GM19240 (cell line): ENCODE measurements at regions not wholly inside any gene's neighbourhood (a gene's known extent, or its start where the extent isn't known, plus 50 kb on each side); places are given as distances from the start of the nearest gene placed in this dataset.
"Not testable (repeated sequence)": the region's sequence is repeated elsewhere in the genome, so short reads cannot be mapped to it uniquely, and the experiment has no call there.

Source experiments
- DNase-seq: peaks from one replicate; pipeline ENCODE4 v3.0.0; 2011; ENCODE audit warnings: low spot score; ENCODE audit not compliant: insufficient read length

DNA sequence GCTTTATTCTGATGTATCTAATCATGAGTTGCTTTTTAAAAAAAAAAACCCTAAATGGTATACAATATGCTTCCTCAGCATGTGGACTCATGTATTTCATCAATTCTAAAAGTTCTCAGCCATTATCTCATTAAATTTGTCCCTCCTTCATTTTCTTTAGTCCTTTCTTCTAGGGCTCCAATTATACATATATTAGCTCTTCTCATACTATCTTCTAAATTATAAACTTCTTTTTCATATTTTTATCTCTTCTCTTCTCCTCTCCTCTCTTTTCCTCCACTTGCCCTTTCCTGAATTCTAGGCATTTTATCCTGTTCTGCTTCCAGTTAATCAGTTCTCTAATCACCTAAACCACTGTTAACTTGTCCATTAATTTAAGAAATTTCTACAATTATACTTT is 55.0 kb upstream of the IL33 start:
- no peak for DNase-seq

DNA sequence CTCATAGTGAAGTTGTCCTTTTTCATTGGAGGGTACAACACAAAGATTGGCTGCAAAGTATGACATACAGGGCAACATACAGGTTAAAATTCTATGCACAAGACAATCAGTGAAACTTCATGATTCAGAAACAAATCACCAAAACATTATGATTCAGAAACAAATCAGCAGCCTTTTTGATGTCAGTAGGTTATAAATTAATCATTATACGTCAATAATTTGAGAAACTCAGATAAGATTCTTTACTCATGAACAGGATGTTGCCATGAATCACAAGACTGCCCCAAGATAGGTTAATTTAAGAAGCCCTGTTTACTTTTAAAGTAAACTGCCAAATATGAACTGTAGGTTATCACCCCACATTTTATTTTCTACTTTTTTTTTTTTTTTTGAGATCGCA is 62.2 kb upstream of the IL33 start:
- no peak for DNase-seq

DNA sequence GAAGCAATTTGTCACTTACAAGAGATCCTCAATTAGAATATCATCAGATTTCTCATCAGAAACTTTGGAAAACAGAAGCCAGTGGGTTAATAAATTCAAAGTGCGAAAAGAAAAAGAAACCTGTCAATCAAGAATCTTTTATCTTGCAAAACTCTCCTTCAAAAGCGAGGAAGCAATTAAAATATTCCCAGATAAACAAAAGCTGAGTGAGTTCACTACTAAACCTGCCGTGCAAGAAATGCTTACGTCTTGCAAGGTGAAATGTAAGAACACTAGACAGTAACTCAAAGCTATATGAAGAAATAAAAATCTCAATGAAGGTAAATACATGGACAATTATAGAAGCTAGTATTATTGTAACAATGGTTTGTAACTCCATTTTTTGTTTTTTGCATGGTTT is 62.8 kb upstream of the IL33 start:
- no peak for DNase-seq

DNA sequence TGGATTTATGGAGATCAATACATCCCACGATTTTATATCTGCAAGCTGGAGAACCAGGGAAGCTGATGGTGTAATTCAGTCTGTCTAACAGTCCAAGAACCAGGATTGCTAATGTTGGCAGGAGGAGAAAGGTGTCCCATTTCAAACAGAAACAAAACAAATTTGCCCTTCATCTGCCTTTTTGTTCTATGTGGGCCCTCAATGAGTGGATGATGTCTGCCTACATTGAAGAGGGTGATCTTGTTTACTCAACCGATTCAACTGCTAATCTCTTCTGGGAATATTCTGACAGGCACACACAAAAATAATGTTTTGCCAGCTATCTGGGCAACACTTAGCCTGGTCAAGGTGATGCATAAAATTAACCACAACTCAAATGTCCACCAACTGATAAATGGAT is 65.1 kb upstream of the IL33 start:
- no peak for DNase-seq

DNA sequence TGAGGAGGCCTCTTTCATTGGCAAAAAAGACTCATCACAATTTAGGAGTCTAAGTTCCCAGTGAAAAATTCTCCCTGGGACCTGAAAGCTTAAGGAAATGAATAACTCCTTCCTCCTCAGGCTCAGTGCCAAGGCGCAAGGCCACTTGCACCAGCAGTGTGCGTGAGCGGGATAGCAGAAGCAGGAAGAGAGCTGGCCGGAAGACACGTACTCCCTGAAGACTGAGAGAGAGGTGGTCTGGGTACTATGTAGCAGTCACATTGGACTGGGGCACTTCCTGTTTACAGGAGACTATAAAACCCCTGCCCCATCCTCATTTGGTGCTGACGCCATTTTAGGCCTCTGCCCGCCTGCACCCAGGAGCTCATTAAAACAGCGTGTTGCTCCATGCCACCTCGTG is 66.3 kb upstream of the IL33 start:
- no peak for DNase-seq

DNA sequence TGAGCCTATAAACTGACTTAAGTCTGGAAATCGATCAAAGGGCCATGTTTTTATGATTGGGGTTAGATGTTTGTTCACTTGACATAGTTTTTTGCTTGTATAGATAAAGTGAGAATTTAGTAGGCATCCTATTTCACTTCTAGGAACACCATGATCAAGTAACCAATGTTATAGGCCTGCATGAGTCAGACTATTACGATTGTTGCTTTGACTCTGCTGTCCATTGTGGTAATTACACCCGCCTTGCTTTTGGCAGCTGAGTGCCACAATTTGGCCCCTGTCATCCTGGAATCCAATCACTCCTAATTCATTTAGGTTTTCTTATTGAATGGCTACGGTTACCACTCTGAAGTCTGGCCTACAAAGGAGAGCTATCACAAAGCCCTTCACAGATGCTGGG is 67.8 kb upstream of the IL33 start:
- DNase-seq: no peak

DNA sequence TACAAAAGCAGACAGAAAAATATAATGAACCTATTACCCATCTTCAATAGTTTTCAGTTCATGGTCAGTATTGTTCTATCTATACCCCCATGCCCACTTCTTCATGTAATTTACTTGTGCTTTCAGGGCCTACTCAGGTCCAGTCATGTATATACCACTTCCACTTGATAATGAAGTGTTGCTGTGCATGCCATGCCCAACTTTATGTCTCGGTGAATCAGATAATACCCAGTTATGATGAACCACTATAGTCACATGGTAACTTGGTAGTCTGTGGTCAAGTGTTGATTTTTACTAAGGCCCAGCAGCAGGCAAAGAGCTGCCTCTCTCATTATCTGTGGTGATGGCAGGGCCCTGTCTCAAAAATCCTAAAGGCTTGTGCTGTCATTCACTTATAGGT is 70.7 kb upstream of the IL33 start:
- DNase-seq: no peak

DNA sequence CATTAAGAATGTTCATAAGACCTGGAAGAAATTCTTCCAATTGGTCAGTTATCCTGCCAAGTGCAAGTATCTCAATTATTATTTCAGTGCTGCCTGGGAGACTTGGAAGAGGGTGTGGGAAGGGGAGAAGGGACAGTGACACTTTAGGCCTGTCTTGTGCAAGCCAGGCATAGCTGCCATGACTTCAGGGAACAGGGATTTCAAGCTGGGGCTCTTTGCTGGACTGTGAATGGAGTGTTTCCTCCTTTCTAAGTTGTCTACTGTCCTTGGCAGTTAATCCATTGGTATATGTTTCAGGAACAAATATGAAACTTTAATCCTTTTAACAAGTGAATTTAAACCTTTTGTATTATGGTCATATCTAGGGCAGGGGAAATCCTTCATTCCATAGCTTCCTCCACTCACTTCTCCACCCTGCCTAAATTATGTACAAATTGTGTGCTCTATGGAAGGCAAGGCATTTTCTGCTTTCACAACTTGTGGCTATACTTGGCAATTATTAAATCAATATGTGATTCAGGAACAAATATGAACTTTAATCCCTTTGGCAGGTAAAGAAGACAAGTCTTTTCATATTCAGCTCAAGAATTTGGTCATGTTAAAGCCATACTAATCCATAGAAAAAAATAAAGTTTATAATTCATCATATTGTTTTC is 72.7 kb upstream of the IL33 start:
- DNase-seq: no peak

DNA sequence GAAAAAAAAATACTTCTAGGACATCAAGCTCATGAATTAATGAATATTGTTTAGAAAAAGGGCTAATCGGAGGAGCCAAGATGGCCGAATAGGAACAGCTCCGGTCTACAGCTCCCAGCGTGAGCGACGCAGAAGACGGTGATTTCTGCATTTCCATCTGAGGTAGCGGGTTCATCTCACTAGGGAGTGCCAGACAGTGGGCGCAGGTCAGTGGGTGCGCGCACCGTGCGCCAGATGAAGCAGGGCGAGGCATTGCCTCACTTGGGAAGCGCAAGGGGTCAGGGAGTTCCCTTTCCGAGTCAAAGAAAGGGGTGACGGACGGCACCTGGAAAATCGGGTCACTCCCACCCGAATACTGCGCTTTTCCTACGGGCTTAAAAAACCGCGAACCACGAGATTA is 79.8 kb upstream of the IL33 start:
- not testable (repeated sequence) for DNase-seq

DNA sequence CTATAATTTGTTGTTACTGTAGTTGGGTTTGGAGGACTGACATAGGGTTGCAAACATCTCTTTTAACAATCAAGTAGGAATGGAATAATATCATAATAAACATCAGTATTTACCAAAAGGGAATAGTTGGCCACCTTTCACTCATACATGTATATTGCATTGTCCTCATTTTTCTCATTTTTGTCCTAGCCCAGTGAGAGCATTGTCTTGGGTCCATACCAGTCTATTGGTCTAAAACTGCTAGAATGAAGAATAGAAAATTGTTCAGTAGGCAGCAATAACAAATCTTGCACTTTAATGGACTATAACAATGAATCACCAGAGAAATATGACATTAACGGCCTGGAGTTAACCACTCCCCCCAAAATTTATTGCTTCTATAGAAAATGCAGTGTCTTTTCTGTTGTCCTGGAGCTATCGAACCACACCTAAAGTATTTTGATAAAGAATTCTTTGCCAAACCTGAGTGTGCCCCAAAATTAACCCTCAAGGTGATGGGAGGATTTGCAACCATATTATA is 80.9 kb upstream of the IL33 start:
- DNase-seq: no peak

DNA sequence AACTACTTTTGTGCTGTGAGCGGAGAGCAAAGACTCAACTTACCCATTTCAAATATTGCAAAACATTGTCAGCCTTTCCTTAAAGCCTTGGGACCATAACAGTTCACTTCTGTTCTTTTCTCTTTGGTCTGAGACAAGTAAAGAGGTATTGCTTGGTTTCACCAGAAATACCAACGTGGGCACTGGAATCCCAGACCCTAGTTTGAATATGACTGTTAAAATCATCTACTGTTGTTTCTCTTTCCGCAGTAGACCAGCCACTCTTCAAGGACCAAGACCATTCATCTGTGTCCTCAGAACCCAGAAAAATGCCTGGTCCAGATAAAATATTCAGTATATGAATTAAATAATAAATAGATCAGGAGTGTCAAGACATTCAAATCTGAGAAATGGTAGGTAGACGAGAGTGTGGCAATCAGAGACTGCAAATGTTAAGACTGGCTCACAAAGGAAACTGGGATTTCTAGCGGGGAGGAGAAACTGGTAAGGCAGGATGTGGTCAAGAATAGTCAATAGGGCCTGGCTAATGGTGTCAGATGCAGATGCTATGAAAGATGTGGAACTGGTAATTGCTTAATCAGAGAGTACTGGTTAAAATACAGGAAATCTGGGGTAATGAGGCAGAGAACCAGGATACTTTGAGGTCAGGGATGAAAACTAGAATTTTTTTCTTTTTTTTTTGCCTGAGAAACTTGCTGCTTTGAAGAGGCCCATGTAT is 82.1 kb upstream of the IL33 start:
- DNase-seq: peak; percentile 37

DNA sequence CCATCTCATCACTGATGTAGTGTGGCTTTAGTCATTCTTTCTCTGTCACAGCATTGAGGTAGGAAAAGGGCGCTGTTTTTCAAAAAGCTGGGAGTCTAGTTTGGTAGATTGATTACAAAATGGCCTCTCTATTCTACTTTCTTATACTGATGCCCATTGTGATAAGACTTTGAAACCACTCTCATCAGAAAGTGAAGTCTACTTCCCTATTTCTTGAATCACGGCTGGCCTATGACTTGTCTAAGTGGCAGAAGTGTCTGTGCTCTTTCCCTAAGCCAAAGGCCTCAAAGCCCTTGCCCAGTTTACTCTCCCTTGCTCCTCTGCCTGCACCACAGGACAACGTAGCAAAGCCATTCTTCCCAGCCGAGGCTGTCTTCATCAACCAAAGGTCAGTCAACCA is 83.0 kb upstream of the IL33 start:
- DNase-seq: no peak

DNA sequence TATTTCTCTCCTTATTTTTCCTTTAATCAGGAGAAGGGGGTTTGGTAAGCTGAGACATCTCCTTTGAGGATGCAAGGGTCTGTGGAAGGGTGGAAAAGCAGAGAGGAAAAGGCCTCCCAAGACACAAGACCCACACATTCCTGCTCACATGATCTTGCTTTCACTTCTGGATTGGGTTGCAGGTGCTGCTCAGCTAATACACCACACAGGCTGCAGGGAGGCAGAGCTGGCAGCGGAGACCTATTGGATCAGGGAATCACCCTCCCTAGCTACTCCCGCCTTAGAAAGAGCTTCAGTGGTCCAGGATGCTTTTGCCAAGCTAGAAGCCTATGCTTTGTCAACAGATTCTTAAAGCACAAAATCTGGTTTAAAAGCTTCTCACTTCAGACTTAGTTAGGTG is 87.6 kb upstream of the IL33 start:
- no peak for DNase-seq

DNA sequence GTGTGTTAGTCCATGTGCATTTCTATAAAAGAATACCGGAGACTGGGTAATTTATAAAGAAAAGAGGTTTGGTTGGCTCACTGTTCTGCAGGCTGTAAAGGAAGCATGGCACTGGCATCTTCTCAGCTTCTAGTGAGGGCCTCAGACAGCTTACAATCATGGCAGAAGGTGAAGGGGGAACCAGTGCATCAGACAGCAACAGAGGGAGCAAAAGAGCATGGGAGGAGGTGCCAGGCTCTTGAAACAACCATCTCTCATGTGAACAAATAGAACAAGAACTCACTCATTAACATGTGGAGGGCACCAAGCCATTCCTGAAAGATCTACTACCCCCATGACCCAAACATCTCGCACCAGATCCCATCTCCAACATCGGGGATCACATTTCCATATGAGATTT is 89.2 kb upstream of the IL33 start:
- DNase-seq: no peak

DNA sequence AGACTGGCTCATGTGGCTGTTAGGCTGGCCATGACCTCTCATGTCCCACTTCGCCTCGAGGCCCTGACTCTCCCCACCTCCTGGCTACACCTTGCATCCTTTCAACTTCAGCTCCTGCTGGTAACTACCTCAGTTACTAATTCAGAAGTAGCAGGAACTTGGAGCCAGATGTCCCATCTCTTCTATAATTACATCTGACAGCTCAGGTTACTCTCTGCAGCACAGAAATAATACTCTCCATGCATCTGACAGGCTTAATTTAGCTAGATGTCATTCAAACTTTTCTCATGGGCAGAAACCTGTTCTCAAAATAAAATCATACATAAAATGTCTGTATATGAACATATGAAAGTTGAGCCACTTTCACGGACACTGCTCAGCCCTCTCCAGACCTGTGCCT is 92.2 kb upstream of the IL33 start:
- DNase-seq: no peak

DNA sequence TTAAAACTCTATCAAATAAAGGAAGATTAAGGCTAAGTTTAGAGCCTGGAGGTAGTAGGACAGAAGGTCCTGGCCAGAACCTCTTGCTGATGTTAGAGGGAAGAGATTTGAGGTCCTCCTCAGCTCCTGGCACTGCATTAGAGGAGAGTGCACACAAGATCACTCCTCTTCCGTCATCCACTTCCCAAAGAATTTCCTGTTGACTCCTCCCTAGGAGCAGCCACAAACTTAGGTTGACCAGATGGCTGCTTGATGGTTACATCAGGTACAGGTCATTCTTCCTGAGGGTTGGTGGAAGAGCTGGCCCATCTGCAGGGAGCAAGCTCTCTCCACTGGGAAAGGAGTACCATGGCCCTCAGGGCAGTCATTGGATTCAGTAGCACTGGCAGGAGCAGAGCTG is 93.9 kb upstream of the IL33 start:
- no peak for DNase-seq

DNA sequence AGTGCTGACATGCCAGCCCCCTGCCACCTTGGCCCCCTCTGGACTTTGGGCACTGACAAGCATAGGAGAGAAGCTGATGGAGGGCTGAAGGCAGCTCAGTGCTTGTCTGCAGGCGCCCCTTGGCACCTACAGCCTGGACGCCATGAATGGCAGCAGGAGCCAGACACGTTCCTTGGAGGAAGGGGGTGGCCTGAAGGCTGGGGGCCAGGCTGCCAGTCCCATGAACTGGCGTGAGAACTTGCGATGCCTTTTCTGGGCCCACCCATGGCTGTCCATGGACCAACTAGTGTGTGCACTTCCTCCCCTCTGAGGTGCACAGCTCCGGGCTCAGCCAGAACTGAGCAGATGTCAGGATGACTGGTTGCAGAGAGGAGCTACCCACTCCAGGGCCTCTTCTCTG is 99.0 kb upstream of the RANBP6 start:
- no peak for DNase-seq

DNA sequence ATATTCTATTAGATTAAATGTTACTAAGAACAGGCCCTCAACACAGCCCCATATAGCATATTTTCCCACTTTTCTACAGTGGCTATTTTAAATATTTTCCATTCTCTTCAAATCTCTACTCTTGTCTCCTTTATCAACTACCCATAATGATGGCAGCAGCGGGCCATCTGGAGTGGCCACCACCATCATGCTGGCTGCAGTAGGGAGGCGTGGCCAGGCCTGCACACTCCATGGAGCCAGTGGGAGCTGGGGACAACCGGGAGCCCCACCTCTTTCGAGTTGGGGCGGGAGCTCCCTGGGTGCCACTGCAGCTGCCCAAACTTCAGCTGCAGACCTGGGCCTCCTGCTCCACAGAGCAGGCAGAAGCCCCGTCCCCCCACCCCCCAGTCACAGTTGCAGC is 98.4 kb upstream of the RANBP6 start:
- DNase-seq: no peak

DNA sequence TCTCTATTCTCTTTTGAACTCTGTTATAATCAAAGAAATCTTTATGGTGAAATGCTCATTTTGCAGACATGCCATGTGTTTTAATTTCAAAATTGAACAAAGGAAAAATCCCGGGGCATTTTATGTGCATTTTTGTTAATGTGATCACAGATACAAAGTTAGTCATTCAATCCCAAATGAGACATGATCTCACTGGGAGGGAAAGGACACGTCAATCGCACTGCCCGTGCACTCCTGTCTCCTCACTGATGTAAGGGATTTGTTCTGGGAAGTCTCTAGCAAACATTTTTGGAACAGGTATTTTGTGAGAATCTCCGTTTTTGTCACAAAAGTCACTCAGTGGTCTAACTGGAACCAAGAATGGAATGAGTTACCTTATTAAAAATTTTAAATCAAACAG is 97.9 kb upstream of the RANBP6 start:
- no peak for DNase-seq

DNA sequence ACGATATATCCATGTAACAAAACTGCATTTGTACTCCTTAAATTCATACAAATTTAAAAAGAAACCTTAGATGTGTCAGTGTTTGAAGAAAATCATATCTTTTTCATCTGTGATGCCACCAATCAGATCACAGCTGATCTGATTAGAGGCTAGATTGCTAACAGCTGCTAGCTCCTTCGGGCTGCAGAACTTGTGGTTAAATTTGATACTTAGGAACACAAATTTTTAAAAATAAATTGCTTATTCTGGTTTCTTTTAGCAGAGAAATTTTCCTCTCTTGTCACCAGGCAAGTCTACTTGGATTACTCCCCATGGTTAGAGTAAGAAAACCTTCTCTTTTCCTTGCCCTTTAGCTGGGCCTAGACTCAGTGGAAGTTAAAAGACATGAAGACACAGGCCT is 94.6 kb upstream of the RANBP6 start:
- DNase-seq: no peak

DNA sequence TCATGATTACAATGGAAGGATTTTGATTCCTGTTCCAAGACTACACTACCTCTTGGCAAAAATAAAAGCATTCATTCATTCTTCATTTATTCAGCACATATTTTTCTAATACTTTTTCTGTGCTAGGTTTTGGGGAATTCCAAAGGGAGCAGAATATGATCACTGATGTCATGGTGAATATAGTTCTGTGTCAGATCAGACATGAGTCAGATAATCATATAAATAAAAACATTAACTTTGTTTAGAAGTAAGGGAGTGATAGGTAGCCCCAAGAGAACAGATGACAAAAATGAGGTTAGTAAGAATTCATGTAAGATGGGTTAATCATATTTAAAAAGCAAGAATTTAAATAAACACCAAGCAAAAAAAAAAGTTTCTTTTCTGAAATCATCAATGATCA is 94.1 kb upstream of the RANBP6 start:
- no peak for DNase-seq

DNA sequence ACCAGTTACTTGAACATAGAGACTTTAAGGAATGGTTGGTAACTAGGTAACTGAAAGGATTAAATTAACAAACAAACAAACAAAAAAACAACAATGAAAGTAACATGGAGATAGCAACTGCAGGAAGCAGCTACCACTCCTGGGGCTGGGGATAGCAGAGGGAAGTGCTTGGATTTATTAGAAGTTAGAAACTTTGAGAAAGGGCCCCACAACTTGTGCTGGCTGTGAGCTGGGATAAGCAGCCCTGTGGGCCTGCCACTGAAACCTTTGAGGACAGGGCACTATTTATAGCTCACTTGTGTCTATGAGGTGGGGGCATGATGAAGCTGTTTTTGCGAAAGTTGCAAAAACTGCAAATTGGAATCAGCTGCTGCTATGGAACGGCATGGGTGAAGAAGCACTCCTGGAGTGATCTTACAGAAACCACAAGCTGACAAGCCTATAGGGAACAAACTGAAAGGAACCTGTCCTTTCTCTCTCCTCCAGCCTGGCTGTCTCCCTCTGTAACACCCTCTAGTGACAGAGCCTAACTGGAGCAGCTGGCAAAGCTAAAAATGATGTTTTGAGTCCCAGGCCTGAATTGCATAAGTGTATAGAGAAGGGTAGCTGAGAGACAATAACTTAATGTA is 91.4 kb upstream of the RANBP6 start:
- DNase-seq: peak; percentile 42

DNA sequence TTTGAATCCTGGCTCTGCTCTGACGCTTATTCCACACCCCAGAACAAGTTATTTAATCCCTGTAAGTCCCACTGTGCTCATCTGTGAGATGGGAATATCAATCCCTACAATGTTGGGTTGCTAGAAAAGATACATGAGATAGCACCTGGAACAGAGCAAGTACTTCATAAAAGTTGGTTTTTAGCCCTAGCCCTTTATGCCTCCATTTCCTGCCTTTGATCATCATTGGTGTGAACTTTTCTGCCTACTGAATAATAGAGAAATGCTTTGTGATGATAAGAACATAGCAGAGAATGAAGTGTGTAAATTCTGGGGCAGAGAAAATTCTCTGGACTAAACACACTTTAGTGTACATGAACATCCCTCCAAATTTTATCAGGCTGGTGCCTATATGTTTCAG is 90.3 kb upstream of the RANBP6 start:
- no peak for DNase-seq
